ENCODE measurements at regions not wholly inside any gene's neighbourhood (a gene's known extent, or its start where the extent isn't known, plus 50 kb on each side); places are given as distances from the start of the nearest gene placed in this dataset.

DNA sequence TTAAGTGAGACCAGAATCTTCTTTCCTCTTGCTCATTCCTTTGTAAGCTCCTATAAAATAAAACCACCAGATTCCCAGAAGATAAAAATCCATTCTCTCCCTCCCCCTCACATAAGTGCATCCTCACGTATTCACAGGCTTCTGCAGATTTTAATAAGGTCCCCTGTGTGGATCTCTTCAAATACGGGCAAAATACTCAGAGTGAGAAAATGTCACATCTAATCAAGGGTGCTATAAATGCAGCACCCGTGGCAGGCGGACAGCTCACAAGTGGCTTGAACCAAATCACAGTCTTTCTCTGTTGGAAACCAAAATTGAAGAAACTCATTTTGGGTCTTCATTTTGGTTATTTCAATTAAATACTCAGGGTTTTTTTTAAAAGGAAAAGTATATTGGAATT is 212.9 kb upstream of the CMC1 start:
- TF ChIP-seq, protein P1, sequence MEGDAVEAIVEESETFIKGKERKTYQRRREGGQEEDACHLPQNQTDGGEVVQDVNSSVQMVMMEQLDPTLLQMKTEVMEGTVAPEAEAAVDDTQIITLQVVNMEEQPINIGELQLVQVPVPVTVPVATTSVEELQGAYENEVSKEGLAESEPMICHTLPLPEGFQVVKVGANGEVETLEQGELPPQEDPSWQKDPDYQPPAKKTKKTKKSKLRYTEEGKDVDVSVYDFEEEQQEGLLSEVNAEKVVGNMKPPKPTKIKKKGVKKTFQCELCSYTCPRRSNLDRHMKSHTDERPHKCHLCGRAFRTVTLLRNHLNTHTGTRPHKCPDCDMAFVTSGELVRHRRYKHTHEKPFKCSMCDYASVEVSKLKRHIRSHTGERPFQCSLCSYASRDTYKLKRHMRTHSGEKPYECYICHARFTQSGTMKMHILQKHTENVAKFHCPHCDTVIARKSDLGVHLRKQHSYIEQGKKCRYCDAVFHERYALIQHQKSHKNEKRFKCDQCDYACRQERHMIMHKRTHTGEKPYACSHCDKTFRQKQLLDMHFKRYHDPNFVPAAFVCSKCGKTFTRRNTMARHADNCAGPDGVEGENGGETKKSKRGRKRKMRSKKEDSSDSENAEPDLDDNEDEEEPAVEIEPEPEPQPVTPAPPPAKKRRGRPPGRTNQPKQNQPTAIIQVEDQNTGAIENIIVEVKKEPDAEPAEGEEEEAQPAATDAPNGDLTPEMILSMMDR (IDR thresholded peaks at IDR 0.05), result no peak
- TF ChIP-seq POLR2A (IDR thresholded peaks at IDR 0.05), result no peak

All from heart left ventricle (tissue), 13 donors.